ENCODE measurements at regions not wholly inside any gene's neighbourhood (a gene's known extent, or its start where the extent isn't known, plus 50 kb on each side); places are given as distances from the start of the nearest gene placed in this dataset.

- ChIA-PET POLR2A (no interaction called here), CTCF (interaction anchor here (0.5 kb wide), 1 partner anchor 718 kb away, joined by 3 read pairs; no protein-coding TSS in a partner anchor)
- Histone ChIP-seq H3K79me2 (ENCODE audit: control insufficient read depth, insufficient read depth, low read length) (no peaks in the 10 kb centered on the region), H3K36me3 (replicated peaks in 1 of 2; ENCODE audit: control extremely low read depth in 1 of 2, control insufficient read depth in 1 of 2, extremely low read depth in 1 of 2, insufficient read depth in 2 of 2, low read length in 1 of 2) (no peaks in the 10 kb centered on the region), H3K9ac (ENCODE audit: low read length) (no peak overlapping the region), H3K9me3 (ENCODE audit: control extremely low read depth in 1 of 3, control insufficient read depth in 2 of 3, insufficient read depth in 1 of 3, low read length in 2 of 3) (no peaks in the 10 kb centered on the region), H4K20me1 (ENCODE audit: control insufficient read depth, insufficient read depth, low read length, poor library complexity, severe bottlenecking) (no peaks in the 10 kb centered on the region), H2AFZ (ENCODE audit: insufficient read depth, low read depth, low read length, poor library complexity, severe bottlenecking) (no peak overlapping the region), H3K27me3 (replicated peaks in 1 of 4; ENCODE audit: control extremely low read depth in 1 of 4, control insufficient read depth in 3 of 4, insufficient read depth in 4 of 4, low read length in 3 of 4) (peaks cover 0 to 2% (median 0%) of the 10 kb centered on the region in 4 experiments), H3K4me1 (ENCODE audit: control insufficient read depth in 2 of 2, insufficient read depth in 2 of 2, low read length in 2 of 2) (no peaks in the 10 kb centered on the region), H3K4me2 (replicated peaks; ENCODE audit: low read depth, low read length, poor library complexity, severe bottlenecking) (no peak overlapping the region), H3K27ac (ENCODE audit: low read length in 2 of 2) (no peak overlapping the region), H3K4me3 (ENCODE audit: control extremely low read depth in 1 of 5, extremely low read depth in 1 of 5, insufficient read depth in 1 of 5, low read depth in 2 of 5, low read length in 4 of 5) (no peak overlapping the region)
- Mint-ChIP-seq H3K4me1 (no peaks in the 10 kb centered on the region), H3K27ac (no peak overlapping the region), H3K4me3 (no peak overlapping the region), H3K27me3 (peaks cover 4% of the 10 kb centered on the region), H3K9me3 (ENCODE audit: insufficient read depth) (no peaks in the 10 kb centered on the region)
- DNase-seq (no peak), ATAC-seq (ENCODE audit: low read depth) (no peak)
- intact Hi-C loops (cut with micrococcal nuclease) = no loop called here
- 0% methylated on average over 1 of the region's 6 CpGs for WGBS (ENCODE audit: insufficient coverage)
- no peak for TF ChIP-seq CTCF (IDR thresholded peaks at IDR 0.05)
- TF ChIP-seq EZH2 (IDR thresholded peaks at IDR 0.05; ENCODE audit: borderline replicate concordance, insufficient read depth, low read depth, low read length, poor library complexity, severe bottlenecking) = no peak
These were observed 245.0 kb upstream of the FN1 start for GRCh38 chr2:215680605-215681598.

GRCh38 chr2:215678094-215678493 lies 242.2 kb upstream of the FN1 start:
- TF ChIP-seq EZH2 (IDR thresholded peaks at IDR 0.05; ENCODE audit: borderline replicate concordance, insufficient read depth, low read depth, low read length, poor library complexity, severe bottlenecking) = no peak
- no peak for TF ChIP-seq CTCF (IDR thresholded peaks at IDR 0.05)
- H3K4me3 Mint-ChIP-seq = no peak overlapping the region
- H3K4me3 ChIP-seq (ENCODE audit: control extremely low read depth in 1 of 5, extremely low read depth in 1 of 5, insufficient read depth in 1 of 5, low read depth in 2 of 5, low read length in 4 of 5) = no peak overlapping the region
- CTCF ChIA-PET = no interaction called here
- peaks cover 0 to 2% (median 0%) of the 10 kb centered on the region in 4 experiments for H3K27me3 ChIP-seq (replicated peaks in 1 of 4; ENCODE audit: control extremely low read depth in 1 of 4, control insufficient read depth in 3 of 4, insufficient read depth in 4 of 4, low read length in 3 of 4)
- no peaks in the 10 kb centered on the region for H3K36me3 ChIP-seq (replicated peaks in 1 of 2; ENCODE audit: control extremely low read depth in 1 of 2, control insufficient read depth in 1 of 2, extremely low read depth in 1 of 2, insufficient read depth in 2 of 2, low read length in 1 of 2)
- peaks cover 4% of the 10 kb centered on the region for H3K27me3 Mint-ChIP-seq
- no peak overlapping the region for H3K4me2 ChIP-seq (replicated peaks; ENCODE audit: low read depth, low read length, poor library complexity, severe bottlenecking)
- intact Hi-C loops (cut with micrococcal nuclease) = no loop called here
- H3K27ac Mint-ChIP-seq = no peak overlapping the region
- no peaks in the 10 kb centered on the region for H3K9me3 Mint-ChIP-seq (ENCODE audit: insufficient read depth)
- no peaks in the 10 kb centered on the region for H3K4me1 ChIP-seq (ENCODE audit: control insufficient read depth in 2 of 2, insufficient read depth in 2 of 2, low read length in 2 of 2)
- no peaks in the 10 kb centered on the region for H4K20me1 ChIP-seq (ENCODE audit: control insufficient read depth, insufficient read depth, low read length, poor library complexity, severe bottlenecking)
- no peaks in the 10 kb centered on the region for H3K4me1 Mint-ChIP-seq
- H3K27ac ChIP-seq (ENCODE audit: low read length in 2 of 2) = no peak overlapping the region
- POLR2A ChIA-PET = no interaction called here
- H3K9ac ChIP-seq (ENCODE audit: low read length) = no peak overlapping the region
- no peaks in the 10 kb centered on the region for H3K9me3 ChIP-seq (ENCODE audit: control extremely low read depth in 1 of 3, control insufficient read depth in 2 of 3, insufficient read depth in 1 of 3, low read length in 2 of 3)
- no peaks in the 10 kb centered on the region for H3K79me2 ChIP-seq (ENCODE audit: control insufficient read depth, insufficient read depth, low read length)
- DNase-seq (no peak), ATAC-seq (ENCODE audit: low read depth) (no peak)
- no peak overlapping the region for H2AFZ ChIP-seq (ENCODE audit: insufficient read depth, low read depth, low read length, poor library complexity, severe bottlenecking)
